ENCODE measurements at regions not wholly inside any gene's neighbourhood (a gene's known extent, or its start where the extent isn't known, plus 50 kb on each side); places are given as distances from the start of the nearest gene placed in this dataset.
A peak's percentile ranks its signal among the peaks of the same experiment; 100 is the strongest.

- DNase-seq, result peak; percentile 53
Observed at GRCh38 chrX:33725535-33726210, 406.4 kb downstream of the FAM47A start.

DNA sequence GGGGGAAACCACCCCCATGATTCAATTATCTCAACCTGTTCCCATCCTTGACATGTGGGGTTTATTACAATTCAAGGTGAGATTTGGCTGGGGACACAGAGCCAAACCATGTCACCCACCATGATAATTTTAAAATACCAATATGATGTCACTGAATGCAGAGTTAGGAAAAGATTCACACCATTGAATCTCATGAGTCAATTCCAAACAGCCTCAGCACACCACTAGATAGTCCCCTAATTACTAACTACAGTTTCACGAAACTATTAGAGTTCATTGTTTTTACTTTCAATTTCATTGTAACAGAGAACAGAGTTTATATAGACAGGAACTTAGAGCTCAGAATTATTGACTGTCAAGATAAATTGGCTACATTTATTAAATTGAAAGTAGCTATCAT, 410.2 kb downstream of the FAM47A start:
- DNase-seq, result no peak

GRCh38 chrX:33686105-33686504, 446.0 kb downstream of the FAM47A start:
- no peak for DNase-seq

Measured in NCI-H748 treated with DMSO at 0.1 percent for 48 hours (cell line).